H9 (cell line): ENCODE measurements at regions not wholly inside any gene's neighbourhood (a gene's known extent, or its start where the extent isn't known, plus 50 kb on each side); places are given as distances from the start of the nearest gene placed in this dataset.

Source experiments
- DNase-seq: peaks from one replicate; pipeline ENCODE4 v3.0.0-alpha.2; 2017
- H2AFZ ChIP-seq: one replicate; pipeline ENCODE4 v1.6.1; 2013; ENCODE audit warnings: mild to moderate bottlenecking, low read length, control low read depth, moderate library complexity
- H2AK5ac ChIP-seq: 2 replicates; pipeline ENCODE4 v1.6.1; 2013; ENCODE audit warnings: low read length, control low read depth, mixed read lengths; ENCODE audit not compliant: insufficient read length
- H2BK120ac ChIP-seq: one replicate; pipeline ENCODE4 v1.6.1; 2013; ENCODE audit warnings: low read depth, mild to moderate bottlenecking, low read length, control low read depth, inconsistent platforms; ENCODE audit not compliant: poor library complexity, severe bottlenecking
- H2BK12ac ChIP-seq: 2 replicates; pipeline ENCODE4 v1.6.1; 2013; ENCODE audit warnings: low read length, control low read depth, mixed read lengths, low read depth; ENCODE audit not compliant: insufficient read length
- H2BK15ac ChIP-seq: 2 replicates; pipeline ENCODE4 v1.6.1; 2013; ENCODE audit warnings: low read depth, low read length, control low read depth
- H2BK20ac ChIP-seq: one replicate; pipeline ENCODE4 v1.6.1; 2013; ENCODE audit warnings: low read depth, mild to moderate bottlenecking, low read length, control low read depth, inconsistent platforms; ENCODE audit not compliant: poor library complexity, severe bottlenecking
- H2BK5ac ChIP-seq: 2 replicates; pipeline ENCODE4 v1.6.1; 2013; ENCODE audit warnings: low read length, control low read depth, mixed read lengths; ENCODE audit not compliant: insufficient read length
- H3K14ac ChIP-seq: 2 replicates; pipeline ENCODE4 v1.6.1; 2013; ENCODE audit warnings: low read length, control low read depth; ENCODE audit not compliant: insufficient read depth
- H3K18ac ChIP-seq: 2 replicates; pipeline ENCODE4 v1.6.1; 2013; ENCODE audit warnings: low read depth, mild to moderate bottlenecking, mixed read lengths, low read length, control low read depth; ENCODE audit not compliant: insufficient read length
- H3K23ac ChIP-seq: 2 replicates; pipeline ENCODE4 v1.6.1; 2013; ENCODE audit warnings: low read length, control low read depth, mixed read lengths, low read depth; ENCODE audit not compliant: insufficient read length
- H3K23me2 ChIP-seq: 2 replicates; pipeline ENCODE4 v1.6.1; 2013; ENCODE audit warnings: low read depth, mild to moderate bottlenecking, mixed read lengths, low read length, control low read depth; ENCODE audit not compliant: insufficient read length, poor library complexity, severe bottlenecking
- H3K27ac ChIP-seq: 2 replicates; pipeline ENCODE4 v1.5.1; 2013; ENCODE audit warnings: low read length, control low read depth, mixed read lengths, low read depth; ENCODE audit not compliant: insufficient read length
- H3K27me3 ChIP-seq: 2 replicates; pipeline ENCODE4 v1.6.1; 2013; ENCODE audit warnings: low read length, control low read depth, inconsistent platforms; ENCODE audit not compliant: insufficient read depth
- H3K4ac ChIP-seq: 2 replicates; pipeline ENCODE4 v1.6.1; 2013; ENCODE audit warnings: low read depth, mild to moderate bottlenecking, control low read depth, inconsistent platforms, low read length, moderate library complexity
- H3K4me1 ChIP-seq: 2 replicates; pipeline ENCODE4 v1.6.1; 2013; ENCODE audit warnings: low read length, control low read depth, inconsistent platforms; ENCODE audit not compliant: insufficient read depth
- H3K4me2 ChIP-seq: 2 replicates; pipeline ENCODE4 v1.6.1; 2013; ENCODE audit warnings: low read length, control low read depth, mixed read lengths; ENCODE audit not compliant: insufficient read length, insufficient read depth
- H3K56ac ChIP-seq: 2 replicates; pipeline ENCODE4 v1.6.1; 2013; ENCODE audit warnings: low read depth, mild to moderate bottlenecking, mixed read lengths, low read length, control low read depth; ENCODE audit not compliant: insufficient read length
- H3K79me1 ChIP-seq: 2 replicates; pipeline ENCODE4 v1.6.1; 2013; ENCODE audit warnings: low read depth, mild to moderate bottlenecking, moderate library complexity, low read length, control low read depth, inconsistent platforms; ENCODE audit not compliant: insufficient read depth, poor library complexity, severe bottlenecking
- H3K79me2 ChIP-seq: 2 replicates; pipeline ENCODE4 v1.6.1; 2013; ENCODE audit warnings: low read length, control low read depth, inconsistent platforms; ENCODE audit not compliant: insufficient read depth
- H3K9ac ChIP-seq: 2 replicates; pipeline ENCODE4 v1.6.1; 2013; ENCODE audit warnings: low read length, control low read depth, mixed read lengths; ENCODE audit not compliant: insufficient read length; ENCODE audit errors: extremely low read depth
- H3K9me3 ChIP-seq: one replicate; pipeline ENCODE4 v1.6.1; 2013; ENCODE audit warnings: low read depth, low read length, inconsistent platforms; ENCODE audit not compliant: control insufficient read depth
- H3T11ph ChIP-seq: one replicate; pipeline ENCODE4 v1.6.1; 2013; ENCODE audit warnings: mild to moderate bottlenecking, low read length, control low read depth, inconsistent platforms
- H4K20me1 ChIP-seq: one replicate; pipeline ENCODE4 v1.6.1; 2013; ENCODE audit not compliant: control insufficient read depth, insufficient read length, insufficient read depth
- H4K5ac ChIP-seq: 2 replicates; pipeline ENCODE4 v1.6.1; 2013; ENCODE audit warnings: low read depth, mild to moderate bottlenecking, mixed read lengths, low read length, control low read depth; ENCODE audit not compliant: insufficient read length
- H4K8ac ChIP-seq: replicated peaks from 2 replicates; pipeline ENCODE4 v1.6.1; 2013; ENCODE audit warnings: low read length, control low read depth, mixed read lengths, low read depth; ENCODE audit not compliant: insufficient read length
- H4K91ac ChIP-seq: 2 replicates; pipeline ENCODE4 v1.6.1; 2013; ENCODE audit warnings: low read depth, mild to moderate bottlenecking, moderate library complexity, mixed read lengths, low read length, control low read depth; ENCODE audit not compliant: insufficient read length
- H3K27ac Mint-ChIP-seq, 3 experiments: 2 replicates in 2 of 3; 3 replicates in 1 of 3; pipeline ENCODE4 v1.8.0; 2020 to 2021; ENCODE audit warnings: mixed read lengths in 3 of 3, mild to moderate bottlenecking in 1 of 3, moderate library complexity in 1 of 3
- H3K27me3 Mint-ChIP-seq: 2 replicates; pipeline ENCODE4 v1.8.0; 2021; ENCODE audit warnings: low read depth, mild to moderate bottlenecking, moderate library complexity, mixed read lengths
- H3K36me3 Mint-ChIP-seq, 3 experiments: 2 replicates in 2 of 3; 3 replicates in 1 of 3; pipeline ENCODE4 v1.8.0; 2020 to 2021; ENCODE audit warnings: low read depth in 3 of 3, mixed read lengths in 3 of 3; ENCODE audit not compliant: insufficient read depth in 1 of 3
- H3K4me1 Mint-ChIP-seq, 2 experiments: 2 replicates each; pipeline ENCODE4 v1.8.0; 2020; ENCODE audit warnings: mixed read lengths in 2 of 2
- H3K4me3 Mint-ChIP-seq, 2 experiments: 2 replicates in 1 of 2; 3 replicates in 1 of 2; pipeline ENCODE4 v1.8.0; 2020 to 2021; ENCODE audit warnings: mild to moderate bottlenecking in 2 of 2, mixed read lengths in 2 of 2, moderate library complexity in 1 of 2
- H3K9me3 Mint-ChIP-seq, 2 experiments: 2 replicates in 1 of 2; 3 replicates in 1 of 2; pipeline ENCODE4 v1.8.0; 2020; ENCODE audit warnings: mild to moderate bottlenecking in 2 of 2, mixed read lengths in 2 of 2, moderate library complexity in 1 of 2
- CTCF ChIP-seq: fragments of 200-600 bp; sonication (generic); conservative IDR thresholded peaks from 3 replicates; pipeline ENCODE4 v1.8.0; 2021; ENCODE audit warnings: antibody characterized with exemption, mild to moderate bottlenecking
- WGBS: extraction: QIAGEN DNeasy Blood & Tissue Kit; methylation state at CpG from one replicate; pipeline ENCODE4 v1.1.7; 2013; ENCODE audit warnings: missing lambda C conversion rate, low lambda C conversion rate, mixed read lengths; ENCODE audit not compliant: insufficient read length; ENCODE audit errors: extremely low coverage; 5-methylcytosine and 5-hydroxymethylcytosine counted together

GRCh38 chr1:57839067-57839466, 415.2 kb upstream of the DAB1 start:
- Histone ChIP-seq H3K23ac (no peak overlapping the region), H2AK5ac (no peak overlapping the region), H3K79me1 (no peaks in the 10 kb centered on the region), H2BK12ac (no peak overlapping the region), H3K4me2 (no peak overlapping the region), H3K14ac (no peak overlapping the region), H3K18ac (no peak overlapping the region), H2BK5ac (no peak overlapping the region), H3K79me2 (no peaks in the 10 kb centered on the region), H2BK20ac (no peak overlapping the region), H4K91ac (no peak overlapping the region), H3K4ac (no peak overlapping the region), H4K8ac (no peak overlapping the region), H3T11ph (no peak overlapping the region), H3K56ac (no peak overlapping the region), H3K4me1 (no peaks in the 10 kb centered on the region), H4K20me1 (no peaks in the 10 kb centered on the region), H4K5ac (no peak overlapping the region), H3K27ac (no peak overlapping the region), H2BK15ac (no peak overlapping the region), H2AFZ (no peak overlapping the region), H3K27me3 (no peaks in the 10 kb centered on the region; the same call in 1 of the 2 replicates), H2BK120ac (no peak overlapping the region), H3K9me3 (peaks cover 19% of the 10 kb centered on the region), H3K23me2 (no peaks in the 10 kb centered on the region), H3K9ac (no peak overlapping the region)
- H3K4me1 Mint-ChIP-seq, result peaks cover 2 to 3% of the 10 kb centered on the region in 2 experiments
- H3K27ac Mint-ChIP-seq, result no peak overlapping the region
- peaks cover 26 to 32% of the 10 kb centered on the region in 2 experiments for H3K9me3 Mint-ChIP-seq
- H3K27me3 Mint-ChIP-seq, result peaks cover 3% of the 10 kb centered on the region; the same call in 1 of the 2 replicates
- TF ChIP-seq CTCF, result no peak
- no peak overlapping the region for H3K4me3 Mint-ChIP-seq
- no peak for DNase-seq
- no CpG with 5 or more reads among the region's 1 CpG for WGBS
- peaks cover 23 to 27% (median 24%) of the 10 kb centered on the region in 3 experiments for H3K36me3 Mint-ChIP-seq
